Stimulated activated CD4-positive, alpha-beta T cell treated with anti-CD3 and anti-CD28 coated beads, Interleukin-4, amount 100 ng/mL, for 48 hours (primary cell): ENCODE measurements at regions not wholly inside any gene's neighbourhood (a gene's known extent, or its start where the extent isn't known, plus 50 kb on each side); places are given as distances from the start of the nearest gene placed in this dataset.
"Not testable (repeated sequence)": the region's sequence is repeated elsewhere in the genome, so short reads cannot be mapped to it uniquely, and the experiment has no call there.

Experiments
- DNase-seq, 2 donors: peaks; one replicate each; pipeline ENCODE4 v3.0.0-alpha.2; 2020; ENCODE audit warnings: low read depth in 2 of 2

GRCh38 chr2:56803596-56803995, 619.8 kb downstream of the CCDC85A start:
- no peak for DNase-seq

- DNase-seq = no peak
Measured at GRCh38 chr2:56806924-56807323, 623.1 kb downstream of the CCDC85A start.

- no peak for DNase-seq
Measured at GRCh38 chr2:56807861-56808260, 624.1 kb downstream of the CCDC85A start.

GRCh38 chr2:56811401-56811800, 627.6 kb downstream of the CCDC85A start:
- no peak for DNase-seq

- DNase-seq = no peak
Measured at GRCh38 chr2:56812432-56812831, 628.6 kb downstream of the CCDC85A start.

- DNase-seq = no peak
Measured at GRCh38 chr2:56813490-56813889, 629.7 kb downstream of the CCDC85A start.

GRCh38 chr2:56816666-56817065, 632.9 kb downstream of the CCDC85A start:
- DNase-seq = no peak

GRCh38 chr2:56831780-56832179, 648.0 kb downstream of the CCDC85A start:
- DNase-seq = no peak

GRCh38 chr2:56834686-56835085, 650.9 kb downstream of the CCDC85A start:
- DNase-seq = no peak

GRCh38 chr2:56840009-56840408, 656.2 kb downstream of the CCDC85A start:
- DNase-seq = not testable (repeated sequence)

GRCh38 chr2:56860991-56861390, 677.2 kb downstream of the CCDC85A start:
- DNase-seq = no peak

GRCh38 chr2:56871644-56872043, 687.9 kb downstream of the CCDC85A start:
- DNase-seq = no peak

GRCh38 chr2:56874717-56875116, 690.9 kb downstream of the CCDC85A start:
- DNase-seq = no peak

GRCh38 chr2:56889738-56890137, 705.9 kb downstream of the CCDC85A start:
- no peak for DNase-seq

GRCh38 chr2:56892382-56892781, 708.6 kb downstream of the CCDC85A start:
- DNase-seq = no peak

GRCh38 chr2:56898986-56899385, 715.2 kb downstream of the CCDC85A start:
- no peak for DNase-seq

- no peak for DNase-seq
Measured at GRCh38 chr2:56912490-56912889, 728.7 kb downstream of the CCDC85A start.

GRCh38 chr2:56918790-56919189, 735.0 kb downstream of the CCDC85A start:
- no peak for DNase-seq

GRCh38 chr2:56933976-56934375, 750.2 kb downstream of the CCDC85A start:
- DNase-seq = no peak

- no peak for DNase-seq
Measured at GRCh38 chr2:56934866-56935265, 751.1 kb downstream of the CCDC85A start.

- no peak for DNase-seq
Measured at GRCh38 chr2:56940054-56940453, 756.3 kb downstream of the CCDC85A start.

GRCh38 chr2:56952871-56953270, 769.1 kb downstream of the CCDC85A start:
- no peak for DNase-seq

- DNase-seq = no peak
Measured at GRCh38 chr2:56960581-56960980, 776.8 kb downstream of the CCDC85A start.

GRCh38 chr2:56962673-56963072, 778.9 kb downstream of the CCDC85A start:
- no peak for DNase-seq

GRCh38 chr2:56969513-56969912, 785.7 kb downstream of the CCDC85A start:
- no peak for DNase-seq
